SU-DHL-6 (cell line): ENCODE measurements at regions not wholly inside any gene's neighbourhood (a gene's known extent, or its start where the extent isn't known, plus 50 kb on each side); places are given as distances from the start of the nearest gene placed in this dataset.

Experiments used
- H2AFZ ChIP-seq: fragments of 200-600 bp; sonication (generic); 2 replicates; pipeline ENCODE4 v1.6.1; 2014; ENCODE audit warnings: low read depth, mild to moderate bottlenecking, moderate library complexity, mixed read lengths, antibody characterized with exemption, low read length; ENCODE audit not compliant: severe bottlenecking
- H3F3A ChIP-seq: fragments of 200-600 bp; shearing (Covaris generic); 2 replicates; pipeline ENCODE4 v1.6.0; 2016; ENCODE audit warnings: antibody characterized with exemption, mild to moderate bottlenecking; ENCODE audit not compliant: insufficient read depth
- H3K27ac ChIP-seq: fragments of 200-600 bp; sonication (generic); 2 replicates; pipeline ENCODE4 v1.5.1; 2016; ENCODE audit warnings: low read depth, mild to moderate bottlenecking, low read length, moderate library complexity, mixed read lengths
- H3K27me3 ChIP-seq: fragments of 200-600 bp; sonication (generic), shearing (Covaris generic); 2 replicates; pipeline ENCODE4 v1.6.0; 2014; ENCODE audit warnings: mild to moderate bottlenecking, low read length
- H3K36me3 ChIP-seq: fragments of 200-600 bp; sonication (generic); 2 replicates; pipeline ENCODE4 v1.6.1; 2014; ENCODE audit warnings: mild to moderate bottlenecking, low read length, mixed read lengths
- H3K4me2 ChIP-seq: fragments of 300-600, 200-600 bp; shearing (Covaris generic), sonication (generic); 2 replicates; pipeline ENCODE4 v1.6.0; 2014; ENCODE audit warnings: low read length, low read depth, mild to moderate bottlenecking; ENCODE audit not compliant: poor library complexity, severe bottlenecking
- H3K4me3 ChIP-seq: fragments of 200-600 bp; sonication (generic); 2 replicates; pipeline ENCODE4 v1.5.1; 2014; ENCODE audit warnings: antibody characterized with exemption, low read length, mild to moderate bottlenecking, mixed read lengths; ENCODE audit not compliant: insufficient read depth, poor library complexity, severe bottlenecking
- H3K79me2 ChIP-seq: fragments of 200-600 bp; sonication (generic); 2 replicates; pipeline ENCODE4 v1.6.1; 2014; ENCODE audit warnings: mild to moderate bottlenecking, low read length, moderate library complexity; ENCODE audit not compliant: insufficient read depth
- H3K9ac ChIP-seq: fragments of 200-600 bp; sonication (generic); 2 replicates; pipeline ENCODE4 v1.7.0; 2014; ENCODE audit warnings: mild to moderate bottlenecking, low read length
- H3K9me2 ChIP-seq: fragments of 200-600 bp; sonication (generic); replicated peaks from 2 replicates; pipeline ENCODE4 v1.6.1; 2014; ENCODE audit warnings: low read length; ENCODE audit not compliant: insufficient read depth
- H3K9me3 ChIP-seq: fragments of 200-600 bp; sonication (generic); 2 replicates; pipeline ENCODE4 v1.6.1; 2014; ENCODE audit warnings: low read length, mixed read lengths; ENCODE audit not compliant: insufficient read depth
- H4K20me1 ChIP-seq: fragments of 200-600 bp; sonication (generic); 2 replicates; pipeline ENCODE4 v1.6.1; 2014; ENCODE audit warnings: low read depth, mild to moderate bottlenecking, antibody characterized with exemption, low read length, moderate library complexity, mixed read lengths
- EZH2phosphoT487 ChIP-seq: fragments of 200-600 bp; sonication (generic), shearing (Covaris generic); conservative IDR thresholded peaks from 2 replicates; pipeline ENCODE4 v1.6.1; 2018; ENCODE audit warnings: mild to moderate bottlenecking, antibody characterized with exemption, low read length, moderate library complexity, mixed read lengths
- TF ChIP-seq, protein P1 (sequence below): fragments of 200-600 bp; sonication (generic); IDR thresholded peaks from one replicate; pipeline ENCODE4 v1.5.1; 2017; ENCODE audit warnings: antibody characterized with exemption, mild to moderate bottlenecking, low read length, moderate library complexity; ENCODE audit not compliant: insufficient read depth, poor library complexity, severe bottlenecking

DNA sequence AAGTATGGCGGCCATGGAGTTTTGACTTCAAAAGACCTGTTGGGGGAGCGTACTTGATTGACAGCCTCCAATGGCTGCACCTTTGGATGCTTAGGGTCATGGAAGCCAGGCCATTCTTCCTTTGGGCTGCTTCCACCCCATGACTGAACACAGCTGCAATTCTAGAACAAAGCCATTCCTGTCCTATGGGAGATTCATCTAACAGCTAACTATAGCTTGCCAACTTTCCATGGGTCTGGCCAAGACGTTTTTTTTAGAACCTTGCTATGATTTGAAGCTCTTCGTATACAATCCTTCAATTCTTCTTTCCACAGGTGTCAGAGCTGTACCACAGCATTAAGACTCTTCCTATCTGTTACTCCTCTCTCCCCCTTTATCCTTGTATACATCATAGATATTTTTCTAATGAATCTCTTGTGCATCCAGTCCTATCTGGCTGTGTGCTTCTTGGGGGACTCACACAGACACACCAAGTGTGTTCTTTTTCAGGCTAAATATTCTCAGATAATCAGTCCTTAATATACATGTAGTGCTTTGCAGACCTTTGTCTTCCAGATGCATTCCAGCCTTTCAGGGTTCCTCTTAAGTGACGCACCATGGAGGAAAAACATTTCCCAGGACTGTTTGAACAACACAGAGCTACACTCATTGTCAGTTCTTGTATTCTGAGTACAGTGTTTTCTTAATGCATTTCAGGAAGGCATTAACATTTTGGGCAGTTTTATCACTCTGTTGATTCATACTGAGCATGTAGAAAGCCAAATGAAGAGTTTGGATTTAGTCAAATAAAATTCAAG lies 198.9 kb downstream of the TAF11L14 start:
- TF ChIP-seq EZH2phosphoT487, result no peak
- TF ChIP-seq, protein P1, sequence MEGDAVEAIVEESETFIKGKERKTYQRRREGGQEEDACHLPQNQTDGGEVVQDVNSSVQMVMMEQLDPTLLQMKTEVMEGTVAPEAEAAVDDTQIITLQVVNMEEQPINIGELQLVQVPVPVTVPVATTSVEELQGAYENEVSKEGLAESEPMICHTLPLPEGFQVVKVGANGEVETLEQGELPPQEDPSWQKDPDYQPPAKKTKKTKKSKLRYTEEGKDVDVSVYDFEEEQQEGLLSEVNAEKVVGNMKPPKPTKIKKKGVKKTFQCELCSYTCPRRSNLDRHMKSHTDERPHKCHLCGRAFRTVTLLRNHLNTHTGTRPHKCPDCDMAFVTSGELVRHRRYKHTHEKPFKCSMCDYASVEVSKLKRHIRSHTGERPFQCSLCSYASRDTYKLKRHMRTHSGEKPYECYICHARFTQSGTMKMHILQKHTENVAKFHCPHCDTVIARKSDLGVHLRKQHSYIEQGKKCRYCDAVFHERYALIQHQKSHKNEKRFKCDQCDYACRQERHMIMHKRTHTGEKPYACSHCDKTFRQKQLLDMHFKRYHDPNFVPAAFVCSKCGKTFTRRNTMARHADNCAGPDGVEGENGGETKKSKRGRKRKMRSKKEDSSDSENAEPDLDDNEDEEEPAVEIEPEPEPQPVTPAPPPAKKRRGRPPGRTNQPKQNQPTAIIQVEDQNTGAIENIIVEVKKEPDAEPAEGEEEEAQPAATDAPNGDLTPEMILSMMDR, result no peak
- Histone ChIP-seq H3K9ac (no peak overlapping the region), H3K9me3 (no peaks in the 10 kb centered on the region), H3K36me3 (no peaks in the 10 kb centered on the region), H3K4me3 (no peak overlapping the region), H3K79me2 (no peaks in the 10 kb centered on the region), H3K9me2 (no peaks in the 10 kb centered on the region), H4K20me1 (no peaks in the 10 kb centered on the region), H3F3A (no peaks in the 10 kb centered on the region), H2AFZ (no peak overlapping the region), H3K27ac (no peak overlapping the region), H3K27me3 (no peaks in the 10 kb centered on the region), H3K4me2 (no peak overlapping the region)

- H3K9me3 ChIP-seq, result no peaks in the 10 kb centered on the region
- no peaks in the 10 kb centered on the region for H3K9me2 ChIP-seq
- no peaks in the 10 kb centered on the region for H3K27me3 ChIP-seq
- H3K9ac ChIP-seq, result no peak overlapping the region
- no peaks in the 10 kb centered on the region for H4K20me1 ChIP-seq
- H3K4me2 ChIP-seq, result no peak overlapping the region
- H3K4me3 ChIP-seq, result no peak overlapping the region
- H3K36me3 ChIP-seq, result no peaks in the 10 kb centered on the region
- H3F3A ChIP-seq, result no peaks in the 10 kb centered on the region
- no peak overlapping the region for H3K27ac ChIP-seq
- TF ChIP-seq EZH2phosphoT487, result no peak
- TF ChIP-seq, protein P1, result no peak
- no peak overlapping the region for H2AFZ ChIP-seq
- no peaks in the 10 kb centered on the region for H3K79me2 ChIP-seq
Measured at GRCh38 chr5:17837757-17838156, 203.5 kb downstream of the TAF11L14 start.

DNA sequence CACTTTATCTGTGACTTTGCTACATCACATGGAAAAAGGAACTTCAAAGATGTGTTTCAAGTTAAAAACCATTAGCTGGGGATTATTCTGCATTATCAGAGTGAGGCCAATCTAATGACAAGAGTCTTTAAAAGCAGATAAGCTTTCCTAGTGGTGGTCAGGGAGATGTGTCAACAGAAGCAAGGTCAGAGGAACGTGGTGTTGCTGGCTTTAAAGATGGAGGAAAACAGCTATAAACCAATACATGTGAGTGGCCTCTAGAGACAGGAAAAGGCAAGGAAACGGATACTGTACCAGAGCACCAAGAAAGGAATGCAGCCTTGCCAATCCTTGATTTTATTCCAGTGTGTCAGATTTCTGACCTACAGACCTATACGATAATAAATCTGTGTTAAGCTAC lies 204.2 kb downstream of the TAF11L14 start:
- no peaks in the 10 kb centered on the region for H3K36me3 ChIP-seq
- H3K9me2 ChIP-seq, result no peaks in the 10 kb centered on the region
- no peak overlapping the region for H3K4me3 ChIP-seq
- H3K4me2 ChIP-seq, result no peak overlapping the region
- H3K27me3 ChIP-seq, result no peaks in the 10 kb centered on the region
- no peaks in the 10 kb centered on the region for H3F3A ChIP-seq
- H3K27ac ChIP-seq, result no peak overlapping the region
- H3K9ac ChIP-seq, result no peak overlapping the region
- no peaks in the 10 kb centered on the region for H4K20me1 ChIP-seq
- H3K79me2 ChIP-seq, result no peaks in the 10 kb centered on the region
- no peak for TF ChIP-seq EZH2phosphoT487
- TF ChIP-seq, protein P1, result no peak
- H2AFZ ChIP-seq, result peak overlapping the region; percentile 54
- H3K9me3 ChIP-seq, result no peaks in the 10 kb centered on the region
